Activated T-cell treated with anti-CD3 and anti-CD28 coated beads, Interleukin-2, amount 50 U/mL, for 4 hours (primary cell): ENCODE measurements at regions not wholly inside any gene's neighbourhood (a gene's known extent, or its start where the extent isn't known, plus 50 kb on each side); places are given as distances from the start of the nearest gene placed in this dataset.
"Not testable (repeated sequence)": the region's sequence is repeated elsewhere in the genome, so short reads cannot be mapped to it uniquely, and the experiment has no call there.

ENCODE experiments used
- ATAC-seq, 2 donors: fragments of 200-7000 bp; cut with Tn5 transposase; one replicate each; pipeline ENCODE4 v1.10.0; 2021
- DNase-seq: peaks from one replicate; pipeline ENCODE4 v3.0.0-alpha.2; 2020
- H3K27me3 Mint-ChIP-seq: one replicate; pipeline ENCODE4 v1.8.0; 2021; ENCODE audit warnings: low read depth, mixed read lengths
- H3K36me3 Mint-ChIP-seq: one replicate; pipeline ENCODE4 v1.8.0; 2022; ENCODE audit warnings: mixed read lengths; ENCODE audit not compliant: insufficient read depth
- H3K4me1 Mint-ChIP-seq: one replicate; pipeline ENCODE4 v1.8.0; 2021; ENCODE audit warnings: low read depth, mixed read lengths
- H3K4me3 Mint-ChIP-seq: one replicate; pipeline ENCODE4 v1.8.0; 2021; ENCODE audit warnings: mild to moderate bottlenecking, moderate library complexity, mixed read lengths
- H3K9me3 Mint-ChIP-seq: one replicate; pipeline ENCODE4 v1.8.0; 2021; ENCODE audit warnings: mixed read lengths

DNA sequence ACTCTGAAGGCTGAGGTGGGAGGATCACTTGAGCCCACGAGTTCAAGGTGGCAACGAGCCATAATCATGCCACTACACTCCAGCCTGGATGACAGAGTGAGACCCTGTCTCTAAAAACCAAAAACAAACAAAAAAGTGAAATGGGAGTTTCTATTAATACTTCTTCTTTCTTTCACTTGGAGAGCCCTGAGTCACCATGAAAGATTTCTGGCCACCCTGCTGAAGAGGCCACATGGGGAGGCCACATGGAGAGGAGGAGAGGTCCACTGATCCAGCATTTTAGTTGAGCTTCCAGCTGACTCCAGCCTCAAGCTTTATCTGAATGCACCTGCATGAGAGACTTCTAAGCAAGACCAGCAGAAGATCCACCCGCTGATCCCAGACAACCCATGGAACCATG, 74.2 kb upstream of the LAPTM4A start:
- Mint-ChIP-seq H3K4me1 (no peaks in the 10 kb centered on the region), H3K4me3 (no peak overlapping the region), H3K27me3 (peaks cover 2% of the 10 kb centered on the region), H3K36me3 (no peaks in the 10 kb centered on the region), H3K9me3 (no peaks in the 10 kb centered on the region)
- ATAC-seq (no peak), DNase-seq (no peak)

DNA sequence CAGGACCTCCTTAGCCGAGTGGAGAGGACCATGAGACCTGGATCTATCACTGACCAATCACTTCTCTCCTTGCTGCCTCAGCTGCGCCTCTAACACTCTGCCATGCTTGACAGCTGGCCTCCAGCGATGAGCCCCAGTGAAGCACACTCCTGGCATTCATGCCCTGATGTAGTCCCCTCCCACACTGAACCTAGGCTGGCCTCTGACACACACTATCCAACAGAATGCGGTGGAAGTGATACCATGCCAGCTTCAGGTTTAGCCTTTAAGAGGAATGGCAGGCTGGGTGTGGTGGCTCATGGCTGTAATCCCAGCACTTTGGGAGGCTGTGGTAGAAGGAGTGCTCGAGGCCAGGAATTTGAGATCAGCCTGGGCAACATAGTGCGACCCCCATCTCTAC, 73.7 kb upstream of the LAPTM4A start:
- DNase-seq (no peak), ATAC-seq (no peak)
- Mint-ChIP-seq H3K4me3 (no peak overlapping the region), H3K4me1 (no peaks in the 10 kb centered on the region), H3K36me3 (no peaks in the 10 kb centered on the region), H3K27me3 (peaks cover 2% of the 10 kb centered on the region), H3K9me3 (no peaks in the 10 kb centered on the region)

DNA sequence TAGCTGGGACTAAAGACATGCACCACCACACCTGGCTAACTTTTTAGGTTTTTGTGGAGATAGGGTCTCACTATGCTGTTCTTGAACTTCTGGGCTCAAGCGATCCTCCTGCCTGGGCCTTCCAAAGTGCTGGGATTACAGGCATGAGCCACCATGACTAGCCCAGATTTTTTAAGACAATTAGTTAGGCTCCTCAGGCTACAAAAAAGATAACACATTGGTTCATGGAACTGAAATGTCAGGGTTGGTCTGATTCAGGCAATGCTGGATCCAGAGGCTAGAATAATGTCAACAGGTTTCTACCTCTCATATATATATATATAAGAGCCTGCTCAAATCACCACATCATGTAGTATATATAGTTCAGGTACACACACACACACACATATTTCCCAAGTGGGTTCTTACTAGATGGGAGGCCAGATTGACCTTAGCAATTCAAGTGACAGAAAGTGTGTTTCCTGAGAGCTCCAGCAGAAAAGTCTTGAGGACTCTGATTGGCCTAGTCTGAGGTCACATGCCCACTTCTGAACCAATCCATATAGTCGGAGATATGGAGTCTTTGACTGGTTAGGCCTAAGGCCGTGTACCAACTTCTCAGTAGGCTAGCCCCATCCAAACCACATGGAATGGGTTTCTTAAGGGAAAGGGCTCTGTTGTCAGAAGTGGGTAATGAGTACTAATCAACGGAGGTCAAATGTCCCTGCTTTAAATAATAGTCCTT, 72.6 kb upstream of the LAPTM4A start:
- no peak overlapping the region for H3K4me3 Mint-ChIP-seq
- no peaks in the 10 kb centered on the region for H3K36me3 Mint-ChIP-seq
- H3K4me1 Mint-ChIP-seq: no peaks in the 10 kb centered on the region
- ATAC-seq: no peak
- no peaks in the 10 kb centered on the region for H3K9me3 Mint-ChIP-seq
- no peak for DNase-seq
- peaks cover 4% of the 10 kb centered on the region for H3K27me3 Mint-ChIP-seq

DNA sequence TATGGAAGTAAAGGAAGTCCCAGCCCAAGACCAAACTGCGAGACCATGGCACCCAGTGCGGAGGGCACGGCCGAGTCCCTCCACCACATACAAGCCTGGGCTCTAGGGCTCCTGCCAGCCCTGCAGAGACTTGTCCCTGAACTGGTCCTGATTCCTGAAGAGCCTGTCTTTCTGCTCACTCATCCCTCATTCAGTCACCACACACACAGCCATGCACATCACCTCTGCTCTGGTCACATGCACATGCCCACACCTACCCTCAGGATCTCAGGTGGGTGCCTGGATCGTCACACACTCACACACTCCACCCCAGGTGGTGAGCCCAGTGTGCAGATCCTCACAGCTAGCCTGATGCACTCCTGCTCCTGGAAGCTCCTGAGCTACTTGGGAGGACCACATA, 71.4 kb upstream of the LAPTM4A start:
- DNase-seq (no peak), ATAC-seq (no peak)
- H3K27me3 Mint-ChIP-seq: peaks cover 2% of the 10 kb centered on the region
- H3K9me3 Mint-ChIP-seq: no peaks in the 10 kb centered on the region
- H3K4me3 Mint-ChIP-seq: no peak overlapping the region
- no peaks in the 10 kb centered on the region for H3K4me1 Mint-ChIP-seq
- no peaks in the 10 kb centered on the region for H3K36me3 Mint-ChIP-seq

DNA sequence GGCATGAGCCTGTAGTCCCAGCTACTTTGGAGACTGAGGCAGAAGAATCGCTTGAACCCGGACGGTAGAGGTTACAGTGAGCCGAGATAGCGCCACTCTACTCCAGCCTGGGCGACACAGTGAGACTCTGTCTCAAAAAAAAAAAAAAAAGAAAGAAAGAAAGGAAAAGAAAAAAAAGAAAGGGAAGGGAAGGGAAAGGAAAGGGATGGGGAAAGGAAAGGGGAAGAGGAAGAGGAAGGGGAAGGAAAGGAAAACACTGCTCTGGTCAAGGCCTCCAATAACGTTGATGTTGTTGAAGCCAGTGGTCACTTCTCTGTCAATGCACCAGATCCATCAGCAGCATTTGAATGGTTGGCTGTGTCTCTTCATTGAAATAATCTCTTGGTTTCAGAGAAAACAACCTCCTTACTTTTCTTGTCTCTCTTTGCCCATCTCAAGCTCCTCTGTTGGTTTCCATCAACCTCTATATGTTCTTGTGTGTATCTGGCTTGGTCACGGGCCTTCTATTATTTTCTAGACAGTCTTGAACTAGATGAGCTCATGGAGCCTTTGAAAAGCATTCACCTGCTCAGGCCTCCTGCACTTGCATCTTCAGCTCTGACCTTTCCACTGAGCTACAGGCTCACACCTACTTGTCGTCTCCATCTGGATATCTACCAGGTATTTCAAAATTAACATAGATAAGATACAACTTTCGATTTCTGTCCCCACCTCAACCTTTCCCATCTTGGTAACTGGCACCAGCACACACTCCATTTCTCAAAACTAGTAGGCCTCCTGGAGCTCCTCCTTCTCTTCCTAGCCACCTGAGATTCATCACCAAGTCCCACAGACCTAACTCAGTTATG, 69.4 kb upstream of the LAPTM4A start:
- DNase-seq (no peak), ATAC-seq (no peak)
- Mint-ChIP-seq H3K4me3 (no peak overlapping the region), H3K27me3 (peaks cover 2% of the 10 kb centered on the region), H3K4me1 (no peaks in the 10 kb centered on the region), H3K36me3 (no peaks in the 10 kb centered on the region), H3K9me3 (no peaks in the 10 kb centered on the region)

DNA sequence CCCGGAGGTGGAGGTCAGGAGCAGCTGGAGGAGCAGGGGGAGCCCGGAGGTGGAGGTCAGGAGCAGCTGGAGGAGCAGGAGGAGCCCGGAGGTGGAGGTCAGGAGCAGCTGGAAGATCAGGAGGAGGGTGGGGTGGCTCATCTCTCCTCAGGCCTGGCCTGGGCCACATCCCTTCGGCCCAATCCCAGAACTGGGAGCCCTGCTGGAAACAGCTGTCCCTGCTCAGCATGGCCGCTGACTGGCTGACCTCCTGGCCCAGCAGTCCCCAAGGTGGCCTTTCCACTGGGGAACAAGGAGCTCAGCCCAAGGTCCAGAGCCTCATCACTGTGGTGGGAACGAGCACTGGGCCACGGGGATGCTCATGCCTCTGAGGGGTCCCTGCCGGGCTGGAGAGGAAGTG, 66.6 kb upstream of the LAPTM4A start:
- Mint-ChIP-seq H3K9me3 (no peaks in the 10 kb centered on the region), H3K4me3 (no peak overlapping the region), H3K36me3 (no peaks in the 10 kb centered on the region), H3K4me1 (no peaks in the 10 kb centered on the region), H3K27me3 (peaks cover 2% of the 10 kb centered on the region)
- ATAC-seq: no peak
- no peak for DNase-seq

DNA sequence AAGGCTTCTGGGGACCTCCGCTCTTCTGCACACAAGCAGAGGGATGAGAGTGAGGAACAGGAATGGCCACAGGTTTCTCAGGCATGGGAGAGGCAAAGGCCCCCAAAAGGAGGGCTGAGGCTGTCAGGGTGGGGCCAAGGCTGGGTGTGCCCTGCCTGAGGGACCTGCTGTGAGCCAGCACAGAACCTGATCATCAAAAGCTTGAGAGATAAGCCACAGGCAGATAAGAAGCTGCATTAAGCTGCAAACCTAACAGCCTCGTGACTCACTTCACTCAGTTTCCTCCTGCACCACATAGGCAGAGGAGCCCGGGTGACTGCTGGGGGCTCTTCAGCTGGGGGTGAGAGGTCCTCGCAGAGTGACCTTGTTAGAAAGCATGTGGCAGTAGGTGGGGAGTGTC, 64.5 kb upstream of the LAPTM4A start:
- no peaks in the 10 kb centered on the region for H3K4me1 Mint-ChIP-seq
- DNase-seq (no peak), ATAC-seq (no peak)
- no peaks in the 10 kb centered on the region for H3K9me3 Mint-ChIP-seq
- H3K36me3 Mint-ChIP-seq: no peaks in the 10 kb centered on the region
- H3K4me3 Mint-ChIP-seq: no peak overlapping the region
- H3K27me3 Mint-ChIP-seq: peaks cover 2% of the 10 kb centered on the region

DNA sequence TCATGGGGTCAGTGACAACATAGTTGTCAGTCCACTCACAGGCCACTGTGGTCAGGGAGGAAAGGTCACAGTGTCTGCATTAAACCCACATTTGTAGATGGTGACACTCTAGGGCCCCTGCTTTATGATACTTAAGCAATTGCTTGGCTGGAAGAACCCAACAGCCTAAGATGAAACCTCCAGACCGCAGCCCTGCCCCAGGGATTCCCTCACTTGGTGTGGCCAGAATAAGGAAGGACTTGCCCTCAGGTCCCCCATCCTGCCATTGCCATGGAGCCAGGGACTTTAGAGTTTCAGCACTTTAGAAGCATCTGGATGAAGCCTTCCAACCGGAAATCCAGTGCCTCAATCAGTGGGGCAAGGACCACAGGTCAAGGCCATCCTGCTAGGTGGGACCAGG, 63.9 kb upstream of the LAPTM4A start:
- no peak for ATAC-seq
- peaks cover 1% of the 10 kb centered on the region for H3K9me3 Mint-ChIP-seq
- no peaks in the 10 kb centered on the region for H3K4me1 Mint-ChIP-seq
- peaks cover 2% of the 10 kb centered on the region for H3K27me3 Mint-ChIP-seq
- no peak overlapping the region for H3K4me3 Mint-ChIP-seq
- no peaks in the 10 kb centered on the region for H3K36me3 Mint-ChIP-seq
- DNase-seq: no peak

DNA sequence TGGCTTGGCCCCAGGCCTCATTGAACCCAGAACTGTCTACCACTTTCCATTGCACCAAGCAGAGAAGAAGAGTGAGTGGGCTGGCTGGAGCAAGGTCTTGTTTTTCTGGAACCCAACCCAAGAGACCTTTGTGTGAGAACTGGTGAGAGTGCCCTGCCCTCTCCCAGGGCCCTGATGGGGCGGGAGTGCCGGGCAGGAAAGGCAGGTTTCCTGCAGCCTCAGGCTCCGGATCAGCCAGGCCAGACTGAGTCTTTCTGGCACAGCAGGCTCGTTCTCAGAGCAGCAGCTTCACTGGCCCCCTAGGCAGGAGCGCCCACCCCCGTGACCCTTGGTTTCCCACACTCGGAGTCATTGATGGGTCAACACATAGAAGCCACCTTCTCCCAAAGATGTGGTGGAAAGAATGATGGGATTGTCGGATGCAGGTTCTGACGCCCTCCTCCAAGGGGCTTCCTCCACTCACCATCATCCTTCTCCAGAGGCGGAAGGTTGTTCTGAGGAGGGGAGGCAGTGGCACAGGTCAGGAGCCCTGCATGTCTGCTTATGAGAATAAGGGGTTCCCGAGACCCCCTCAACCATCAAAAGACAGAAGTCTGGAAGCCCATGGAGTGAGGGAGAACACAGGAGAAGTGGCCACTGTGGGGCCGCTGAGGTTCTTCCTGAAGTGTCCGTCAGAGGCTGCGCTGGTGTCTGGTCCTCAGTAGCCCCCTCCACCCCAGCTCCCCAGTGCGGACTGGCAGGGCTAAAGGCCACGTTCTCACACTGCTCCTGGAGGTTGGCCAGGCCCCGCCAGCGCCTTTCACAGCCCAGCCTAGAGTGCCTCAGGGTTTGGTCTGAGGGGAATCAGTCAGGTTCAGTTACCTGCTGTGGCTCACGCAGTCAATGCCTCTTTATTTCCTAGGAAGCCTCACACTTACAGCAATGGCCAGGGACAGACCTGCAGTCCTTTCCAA, 62.8 kb upstream of the LAPTM4A start:
- H3K27me3 Mint-ChIP-seq: peaks cover 5% of the 10 kb centered on the region
- DNase-seq (no peak), ATAC-seq (no peak)
- H3K4me3 Mint-ChIP-seq: no peak overlapping the region
- no peaks in the 10 kb centered on the region for H3K36me3 Mint-ChIP-seq
- H3K4me1 Mint-ChIP-seq: no peaks in the 10 kb centered on the region
- peaks cover 3% of the 10 kb centered on the region for H3K9me3 Mint-ChIP-seq

DNA sequence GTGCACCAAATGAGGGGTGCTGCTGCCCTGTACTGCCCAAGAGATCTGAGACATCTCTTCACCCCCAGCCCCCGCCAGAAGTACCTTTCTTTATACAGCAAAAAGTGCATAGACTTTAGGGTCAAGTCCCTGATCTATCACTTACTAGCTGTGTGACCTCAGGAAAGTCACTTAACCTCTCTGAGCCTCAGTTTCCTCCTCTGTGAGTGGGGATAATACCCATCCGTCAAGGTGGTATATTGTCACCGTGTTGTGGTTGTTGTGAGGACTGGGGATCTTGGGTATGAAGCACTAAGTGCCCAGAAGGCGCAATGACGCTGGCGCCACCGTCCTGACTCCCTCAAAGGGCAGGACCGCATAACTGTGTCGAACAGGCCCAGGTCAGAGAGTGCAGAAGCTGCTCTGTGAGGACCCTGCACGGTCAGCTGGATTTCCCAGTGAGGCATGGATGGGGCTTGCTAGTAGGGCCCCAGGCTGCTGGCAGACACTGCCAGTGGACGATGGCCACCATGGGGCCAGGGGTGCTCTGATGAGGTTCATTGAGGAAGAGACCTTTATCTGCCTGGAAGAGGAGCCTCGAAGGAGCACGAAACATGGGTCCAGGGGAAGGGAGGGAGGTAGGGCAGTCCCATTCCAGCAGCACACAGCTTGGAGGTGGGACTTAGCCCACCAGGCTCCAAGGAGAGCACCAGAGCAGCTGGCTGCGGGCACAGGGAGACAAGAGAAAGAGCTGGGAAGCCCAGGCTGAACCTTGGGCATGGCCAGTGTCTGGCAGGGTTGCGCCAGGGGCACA, 61.8 kb upstream of the LAPTM4A start:
- H3K36me3 Mint-ChIP-seq: no peaks in the 10 kb centered on the region
- H3K4me1 Mint-ChIP-seq: no peaks in the 10 kb centered on the region
- H3K27me3 Mint-ChIP-seq: peaks cover 3% of the 10 kb centered on the region
- no peak for DNase-seq
- no peak for ATAC-seq
- H3K4me3 Mint-ChIP-seq: no peak overlapping the region
- peaks cover 3% of the 10 kb centered on the region for H3K9me3 Mint-ChIP-seq

DNA sequence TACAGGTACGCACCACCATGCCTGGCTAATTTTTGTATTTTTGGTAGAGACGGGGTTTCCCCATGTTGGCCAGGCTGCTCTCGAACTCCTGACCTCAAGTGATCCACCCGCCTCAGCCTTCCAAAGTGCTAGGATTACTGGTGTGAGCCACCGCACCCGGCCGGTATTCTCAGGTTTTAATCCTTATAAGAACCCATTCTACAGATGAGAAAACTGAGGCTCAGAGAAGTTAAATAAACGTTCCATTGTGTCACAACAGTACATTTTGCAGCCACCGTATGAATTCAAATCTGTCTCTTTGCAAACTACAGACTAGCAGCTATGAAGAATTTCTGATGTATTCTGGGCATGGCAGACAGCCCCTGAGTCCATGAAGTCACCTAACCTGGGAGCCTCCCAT, 60.9 kb upstream of the LAPTM4A start:
- DNase-seq, H3K27me3 Mint-ChIP-seq, H3K4me3 Mint-ChIP-seq, H3K4me1 Mint-ChIP-seq, H3K36me3 Mint-ChIP-seq, H3K9me3 Mint-ChIP-seq, ATAC-seq: not testable (repeated sequence)

DNA sequence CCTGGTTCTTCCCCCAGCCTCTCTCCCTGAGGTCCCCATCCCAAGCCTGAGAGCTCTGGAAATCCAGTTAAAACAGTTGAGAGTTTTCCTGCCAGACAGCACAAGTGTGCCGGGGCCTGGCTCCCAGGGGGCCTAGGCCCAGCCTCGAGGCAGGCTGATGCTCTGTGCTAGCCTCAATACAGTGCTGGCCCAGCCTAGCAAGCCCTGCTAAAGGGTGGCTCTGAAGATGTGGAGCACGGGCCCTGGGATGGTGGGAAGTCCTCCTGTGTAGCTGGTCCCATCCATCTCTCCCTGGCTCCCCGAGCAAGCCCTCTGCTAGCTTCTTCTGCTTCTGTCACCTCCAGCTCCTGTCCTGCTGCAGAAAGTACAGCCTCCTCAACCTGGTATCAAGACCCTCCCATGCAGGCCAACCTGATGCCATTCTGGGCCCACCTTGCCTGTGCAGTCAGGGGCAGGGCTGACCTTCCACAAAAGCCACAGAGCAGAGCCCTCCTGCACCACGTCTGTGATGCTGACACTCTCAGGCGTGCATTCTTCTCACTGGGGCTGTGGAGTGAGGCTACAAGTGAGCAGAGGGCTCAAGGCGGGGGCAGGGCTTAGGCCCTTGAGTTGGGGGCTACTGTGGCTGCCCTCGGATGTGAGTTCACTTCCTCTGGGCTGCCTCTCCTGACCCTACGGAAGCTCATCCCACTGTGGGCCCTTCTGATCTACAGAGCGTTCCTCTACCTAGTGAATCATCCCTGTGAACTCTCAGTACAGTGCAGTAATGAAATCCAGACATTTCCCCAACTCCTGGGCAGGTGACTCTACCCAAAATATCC, 60.1 kb upstream of the LAPTM4A start:
- no peaks in the 10 kb centered on the region for H3K36me3 Mint-ChIP-seq
- peaks cover 2% of the 10 kb centered on the region for H3K4me1 Mint-ChIP-seq
- H3K9me3 Mint-ChIP-seq: peaks cover 3% of the 10 kb centered on the region
- DNase-seq (no peak), ATAC-seq (no peak)
- H3K4me3 Mint-ChIP-seq: no peak overlapping the region
- peaks cover 8% of the 10 kb centered on the region for H3K27me3 Mint-ChIP-seq

DNA sequence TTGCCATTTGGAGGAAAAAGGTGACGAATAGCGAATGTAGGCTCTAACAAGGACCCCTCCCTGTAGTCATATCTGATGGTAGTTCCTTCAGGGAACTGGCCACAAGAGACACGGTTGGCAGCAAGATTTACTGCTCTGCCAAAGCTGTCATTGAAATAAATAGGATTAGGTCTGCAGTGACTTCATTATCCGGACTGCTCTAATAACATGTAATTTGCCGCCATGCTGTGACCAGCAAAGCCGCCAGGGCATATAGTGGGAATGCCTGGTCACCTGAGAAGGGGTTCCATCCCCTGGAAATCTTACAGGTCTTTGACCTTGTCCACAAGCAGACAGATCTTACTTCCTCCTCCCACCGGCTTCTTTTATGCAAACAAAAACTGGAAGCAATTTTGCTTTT, 59.4 kb upstream of the LAPTM4A start:
- no peak for DNase-seq
- ATAC-seq: no peak
- Mint-ChIP-seq H3K27me3 (peaks cover 12% of the 10 kb centered on the region), H3K4me1 (peaks cover 2% of the 10 kb centered on the region), H3K36me3 (no peaks in the 10 kb centered on the region), H3K9me3 (peaks cover 3% of the 10 kb centered on the region), H3K4me3 (no peak overlapping the region)
